Nephron (organoid): ENCODE measurements at regions not wholly inside any gene's neighbourhood (a gene's known extent, or its start where the extent isn't known, plus 50 kb on each side); places are given as distances from the start of the nearest gene placed in this dataset.
"Not testable (repeated sequence)": the region's sequence is repeated elsewhere in the genome, so short reads cannot be mapped to it uniquely, and the experiment has no call there.

ENCODE experiments used
- H3K27ac Mint-ChIP-seq, 3 experiments: 2 replicates each; pipeline ENCODE4 v1.8.0; 2020; ENCODE audit warnings: mixed read lengths in 3 of 3, mild to moderate bottlenecking in 2 of 3, moderate library complexity in 1 of 3
- H3K27me3 Mint-ChIP-seq: 2 replicates; pipeline ENCODE4 v1.8.0; 2021; ENCODE audit warnings: low read depth, mild to moderate bottlenecking, moderate library complexity, mixed read lengths
- H3K36me3 Mint-ChIP-seq: 2 replicates; pipeline ENCODE4 v1.8.0; 2020; ENCODE audit warnings: low read depth, mixed read lengths
- H3K4me1 Mint-ChIP-seq: 2 replicates; pipeline ENCODE4 v1.8.0; 2020; ENCODE audit warnings: mixed read lengths
- H3K4me3 Mint-ChIP-seq, 3 experiments: 2 replicates each; pipeline ENCODE4 v1.8.0; 2020; ENCODE audit warnings: mild to moderate bottlenecking in 3 of 3, mixed read lengths in 3 of 3, moderate library complexity in 2 of 3
- H3K9me3 Mint-ChIP-seq: 2 replicates; pipeline ENCODE4 v1.8.0; 2020; ENCODE audit warnings: mixed read lengths
- CTCF ChIP-seq, 3 experiments: fragments of 200-600 bp; sonication (generic); IDR thresholded peaks; one replicate each; pipeline ENCODE4 v1.5.0; 2021; ENCODE audit warnings: antibody characterized with exemption in 3 of 3; ENCODE audit not compliant: unreplicated experiment in 3 of 3

GRCh38 chr14:41229824-41230223, 376.9 kb upstream of the LRFN5 start:
- no peak for TF ChIP-seq CTCF (IDR thresholded peaks at IDR 0.05; ENCODE audit: unreplicated experiment in 3 of 3)
- Mint-ChIP-seq H3K4me3 (no peak overlapping the region), H3K27ac (no peak overlapping the region), H3K4me1 (no peaks in the 10 kb centered on the region), H3K9me3 (no peaks in the 10 kb centered on the region), H3K27me3 (no peaks in the 10 kb centered on the region), H3K36me3 (no peaks in the 10 kb centered on the region)

- H3K4me3 Mint-ChIP-seq: no peak overlapping the region
- no peak for TF ChIP-seq CTCF (IDR thresholded peaks at IDR 0.05; ENCODE audit: unreplicated experiment in 3 of 3)
- H3K27ac Mint-ChIP-seq: no peak overlapping the region
- no peaks in the 10 kb centered on the region for H3K36me3 Mint-ChIP-seq
- H3K4me1 Mint-ChIP-seq: no peaks in the 10 kb centered on the region
- no peaks in the 10 kb centered on the region for H3K27me3 Mint-ChIP-seq
- H3K9me3 Mint-ChIP-seq: no peaks in the 10 kb centered on the region
These were observed 381.2 kb upstream of the LRFN5 start for GRCh38 chr14:41225433-41225832.

- H3K27ac Mint-ChIP-seq: no peak overlapping the region
- H3K4me1 Mint-ChIP-seq: no peaks in the 10 kb centered on the region
- no peaks in the 10 kb centered on the region for H3K36me3 Mint-ChIP-seq
- no peak for TF ChIP-seq CTCF (IDR thresholded peaks at IDR 0.05; ENCODE audit: unreplicated experiment in 3 of 3)
- peaks cover 3% of the 10 kb centered on the region for H3K9me3 Mint-ChIP-seq
- H3K4me3 Mint-ChIP-seq: no peak overlapping the region
- no peaks in the 10 kb centered on the region for H3K27me3 Mint-ChIP-seq
These were observed 384.1 kb upstream of the LRFN5 start for GRCh38 chr14:41222581-41222980.

- H3K27ac Mint-ChIP-seq, H3K4me1 Mint-ChIP-seq, H3K36me3 Mint-ChIP-seq, H3K9me3 Mint-ChIP-seq, H3K4me3 Mint-ChIP-seq, H3K27me3 Mint-ChIP-seq: not testable (repeated sequence)
These were observed 391.7 kb upstream of the LRFN5 start for GRCh38 chr14:41214978-41215377.

GRCh38 chr14:41201696-41202095, 405.0 kb upstream of the LRFN5 start:
- no peaks in the 10 kb centered on the region for H3K27me3 Mint-ChIP-seq
- no peaks in the 10 kb centered on the region for H3K9me3 Mint-ChIP-seq
- no peak overlapping the region for H3K27ac Mint-ChIP-seq
- H3K4me3 Mint-ChIP-seq: no peak overlapping the region
- TF ChIP-seq CTCF (IDR thresholded peaks at IDR 0.05; ENCODE audit: unreplicated experiment in 3 of 3): no peak
- H3K36me3 Mint-ChIP-seq: no peaks in the 10 kb centered on the region
- no peaks in the 10 kb centered on the region for H3K4me1 Mint-ChIP-seq

GRCh38 chr14:41187868-41188267, 418.8 kb upstream of the LRFN5 start:
- H3K36me3 Mint-ChIP-seq: peaks cover under 1% of the 10 kb centered on the region

More at GRCh38 chr14:41187868-41188267, 418.8 kb upstream of the LRFN5 start:
- Mint-ChIP-seq H3K27me3 (no peaks in the 10 kb centered on the region), H3K4me1 (no peaks in the 10 kb centered on the region), H3K27ac (no peak overlapping the region), H3K4me3 (no peak overlapping the region), H3K9me3 (peaks cover 15% of the 10 kb centered on the region)
- TF ChIP-seq CTCF (IDR thresholded peaks at IDR 0.05; ENCODE audit: unreplicated experiment in 3 of 3): no peak
